Liver (tissue), 3 donors: ENCODE measurements at regions not wholly inside any gene's neighbourhood (a gene's known extent, or its start where the extent isn't known, plus 50 kb on each side); places are given as distances from the start of the nearest gene placed in this dataset.

ENCODE experiments used
- EGR1 ChIP-seq, 2 donors: IDR thresholded peaks; 2 replicates each; pipeline ENCODE4 v1.6.1; 2016 to 2018; ENCODE audit warnings: antibody characterized with exemption in 2 of 2, low read depth in 2 of 2
- FOXA1 ChIP-seq: IDR thresholded peaks from 2 replicates; pipeline ENCODE4 v1.6.1; 2016; ENCODE audit warnings: antibody characterized with exemption
- JUND ChIP-seq, 2 donors: IDR thresholded peaks; 2 replicates each; pipeline ENCODE4 v1.6.1; 2016; ENCODE audit warnings: antibody characterized with exemption in 2 of 2
- NR2F2 ChIP-seq: IDR thresholded peaks from 2 replicates; pipeline ENCODE4 v1.6.1; 2016; ENCODE audit warnings: antibody characterized with exemption
- RXRA ChIP-seq, 2 donors: IDR thresholded peaks; 2 replicates each; pipeline ENCODE4 v1.6.1; 2017 to 2018; ENCODE audit warnings: antibody characterized with exemption in 2 of 2, mild to moderate bottlenecking in 1 of 2
- SP1 ChIP-seq: IDR thresholded peaks from 2 replicates; pipeline ENCODE4 v1.6.1; 2018; ENCODE audit warnings: antibody characterized with exemption, mild to moderate bottlenecking
- YY1 ChIP-seq: IDR thresholded peaks from 2 replicates; pipeline ENCODE4 v1.6.1; 2016; ENCODE audit warnings: antibody characterized with exemption, mild to moderate bottlenecking
- TF ChIP-seq, protein P1 (sequence below): fragments of 150-350 bp; IDR thresholded peaks from 2 replicates; pipeline ENCODE4 v1.5.1; 2017; ENCODE audit warnings: improper control_type of control experiment, low read depth, low read length; ENCODE audit not compliant: missing input control
- TF ChIP-seq, protein P2 (sequence below): IDR thresholded peaks from 2 replicates; pipeline ENCODE4 v1.6.1; 2016; ENCODE audit warnings: antibody characterized with exemption
- TF ChIP-seq, protein P3 (sequence below): IDR thresholded peaks from 2 replicates; pipeline ENCODE4 v1.6.1; 2016; ENCODE audit warnings: antibody characterized with exemption
- TF ChIP-seq, protein P4 (sequence below): IDR thresholded peaks from 2 replicates; pipeline ENCODE4 v1.6.1; 2016; ENCODE audit warnings: antibody characterized with exemption, mild to moderate bottlenecking
- TF ChIP-seq, protein P5 (sequence below): IDR thresholded peaks from 2 replicates; pipeline ENCODE4 v1.6.1; 2016; ENCODE audit warnings: antibody characterized with exemption
- donor health status: healthy.
- donor health status: healthy.

DNA sequence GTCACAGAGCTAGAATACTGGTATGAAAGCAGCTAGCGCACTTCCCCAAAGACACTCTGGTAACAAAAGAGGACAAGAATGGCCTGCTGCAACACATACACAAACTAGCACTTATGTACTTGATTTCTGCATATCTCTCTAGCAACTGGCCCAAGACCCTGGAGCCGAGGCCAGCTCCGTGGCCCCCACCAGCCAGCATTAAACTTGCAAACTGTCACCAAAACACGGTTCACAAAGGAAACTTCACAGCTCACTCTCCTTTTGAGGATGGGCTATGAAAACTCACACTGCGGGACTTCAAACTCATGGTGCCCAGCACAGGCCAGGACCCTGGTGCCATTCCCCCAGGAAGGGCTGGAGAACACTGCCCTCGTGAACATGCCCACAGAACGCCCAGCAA is 115.9 kb upstream of the RPS6KA2 start:
- no peak for TF ChIP-seq SP1
- no peak for TF ChIP-seq YY1
- TF ChIP-seq, protein P1, sequence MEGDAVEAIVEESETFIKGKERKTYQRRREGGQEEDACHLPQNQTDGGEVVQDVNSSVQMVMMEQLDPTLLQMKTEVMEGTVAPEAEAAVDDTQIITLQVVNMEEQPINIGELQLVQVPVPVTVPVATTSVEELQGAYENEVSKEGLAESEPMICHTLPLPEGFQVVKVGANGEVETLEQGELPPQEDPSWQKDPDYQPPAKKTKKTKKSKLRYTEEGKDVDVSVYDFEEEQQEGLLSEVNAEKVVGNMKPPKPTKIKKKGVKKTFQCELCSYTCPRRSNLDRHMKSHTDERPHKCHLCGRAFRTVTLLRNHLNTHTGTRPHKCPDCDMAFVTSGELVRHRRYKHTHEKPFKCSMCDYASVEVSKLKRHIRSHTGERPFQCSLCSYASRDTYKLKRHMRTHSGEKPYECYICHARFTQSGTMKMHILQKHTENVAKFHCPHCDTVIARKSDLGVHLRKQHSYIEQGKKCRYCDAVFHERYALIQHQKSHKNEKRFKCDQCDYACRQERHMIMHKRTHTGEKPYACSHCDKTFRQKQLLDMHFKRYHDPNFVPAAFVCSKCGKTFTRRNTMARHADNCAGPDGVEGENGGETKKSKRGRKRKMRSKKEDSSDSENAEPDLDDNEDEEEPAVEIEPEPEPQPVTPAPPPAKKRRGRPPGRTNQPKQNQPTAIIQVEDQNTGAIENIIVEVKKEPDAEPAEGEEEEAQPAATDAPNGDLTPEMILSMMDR, result no peak
- TF ChIP-seq, protein P2, sequence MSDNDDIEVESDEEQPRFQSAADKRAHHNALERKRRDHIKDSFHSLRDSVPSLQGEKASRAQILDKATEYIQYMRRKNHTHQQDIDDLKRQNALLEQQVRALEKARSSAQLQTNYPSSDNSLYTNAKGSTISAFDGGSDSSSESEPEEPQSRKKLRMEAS, result no peak
- no peak for TF ChIP-seq EGR1 (IDR thresholded peaks at IDR 0.05; ENCODE audit: low read depth in 2 of 2)
- no peak for TF ChIP-seq RXRA (IDR thresholded peaks at IDR 0.05)
- TF ChIP-seq JUND (IDR thresholded peaks at IDR 0.05), result no peak
- TF ChIP-seq, protein P3, sequence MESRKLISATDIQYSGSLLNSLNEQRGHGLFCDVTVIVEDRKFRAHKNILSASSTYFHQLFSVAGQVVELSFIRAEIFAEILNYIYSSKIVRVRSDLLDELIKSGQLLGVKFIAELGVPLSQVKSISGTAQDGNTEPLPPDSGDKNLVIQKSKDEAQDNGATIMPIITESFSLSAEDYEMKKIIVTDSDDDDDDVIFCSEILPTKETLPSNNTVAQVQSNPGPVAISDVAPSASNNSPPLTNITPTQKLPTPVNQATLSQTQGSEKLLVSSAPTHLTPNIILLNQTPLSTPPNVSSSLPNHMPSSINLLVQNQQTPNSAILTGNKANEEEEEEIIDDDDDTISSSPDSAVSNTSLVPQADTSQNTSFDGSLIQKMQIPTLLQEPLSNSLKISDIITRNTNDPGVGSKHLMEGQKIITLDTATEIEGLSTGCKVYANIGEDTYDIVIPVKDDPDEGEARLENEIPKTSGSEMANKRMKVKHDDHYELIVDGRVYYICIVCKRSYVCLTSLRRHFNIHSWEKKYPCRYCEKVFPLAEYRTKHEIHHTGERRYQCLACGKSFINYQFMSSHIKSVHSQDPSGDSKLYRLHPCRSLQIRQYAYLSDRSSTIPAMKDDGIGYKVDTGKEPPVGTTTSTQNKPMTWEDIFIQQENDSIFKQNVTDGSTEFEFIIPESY, result no peak
- no peak for TF ChIP-seq FOXA1
- TF ChIP-seq, protein P4, sequence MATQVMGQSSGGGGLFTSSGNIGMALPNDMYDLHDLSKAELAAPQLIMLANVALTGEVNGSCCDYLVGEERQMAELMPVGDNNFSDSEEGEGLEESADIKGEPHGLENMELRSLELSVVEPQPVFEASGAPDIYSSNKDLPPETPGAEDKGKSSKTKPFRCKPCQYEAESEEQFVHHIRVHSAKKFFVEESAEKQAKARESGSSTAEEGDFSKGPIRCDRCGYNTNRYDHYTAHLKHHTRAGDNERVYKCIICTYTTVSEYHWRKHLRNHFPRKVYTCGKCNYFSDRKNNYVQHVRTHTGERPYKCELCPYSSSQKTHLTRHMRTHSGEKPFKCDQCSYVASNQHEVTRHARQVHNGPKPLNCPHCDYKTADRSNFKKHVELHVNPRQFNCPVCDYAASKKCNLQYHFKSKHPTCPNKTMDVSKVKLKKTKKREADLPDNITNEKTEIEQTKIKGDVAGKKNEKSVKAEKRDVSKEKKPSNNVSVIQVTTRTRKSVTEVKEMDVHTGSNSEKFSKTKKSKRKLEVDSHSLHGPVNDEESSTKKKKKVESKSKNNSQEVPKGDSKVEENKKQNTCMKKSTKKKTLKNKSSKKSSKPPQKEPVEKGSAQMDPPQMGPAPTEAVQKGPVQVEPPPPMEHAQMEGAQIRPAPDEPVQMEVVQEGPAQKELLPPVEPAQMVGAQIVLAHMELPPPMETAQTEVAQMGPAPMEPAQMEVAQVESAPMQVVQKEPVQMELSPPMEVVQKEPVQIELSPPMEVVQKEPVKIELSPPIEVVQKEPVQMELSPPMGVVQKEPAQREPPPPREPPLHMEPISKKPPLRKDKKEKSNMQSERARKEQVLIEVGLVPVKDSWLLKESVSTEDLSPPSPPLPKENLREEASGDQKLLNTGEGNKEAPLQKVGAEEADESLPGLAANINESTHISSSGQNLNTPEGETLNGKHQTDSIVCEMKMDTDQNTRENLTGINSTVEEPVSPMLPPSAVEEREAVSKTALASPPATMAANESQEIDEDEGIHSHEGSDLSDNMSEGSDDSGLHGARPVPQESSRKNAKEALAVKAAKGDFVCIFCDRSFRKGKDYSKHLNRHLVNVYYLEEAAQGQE, result no peak
- TF ChIP-seq, protein P5, sequence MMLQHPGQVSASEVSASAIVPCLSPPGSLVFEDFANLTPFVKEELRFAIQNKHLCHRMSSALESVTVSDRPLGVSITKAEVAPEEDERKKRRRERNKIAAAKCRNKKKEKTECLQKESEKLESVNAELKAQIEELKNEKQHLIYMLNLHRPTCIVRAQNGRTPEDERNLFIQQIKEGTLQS, result no peak
- TF ChIP-seq NR2F2, result no peak
